ENCODE measurements at regions not wholly inside any gene's neighbourhood (a gene's known extent, or its start where the extent isn't known, plus 50 kb on each side); places are given as distances from the start of the nearest gene placed in this dataset.

DNA sequence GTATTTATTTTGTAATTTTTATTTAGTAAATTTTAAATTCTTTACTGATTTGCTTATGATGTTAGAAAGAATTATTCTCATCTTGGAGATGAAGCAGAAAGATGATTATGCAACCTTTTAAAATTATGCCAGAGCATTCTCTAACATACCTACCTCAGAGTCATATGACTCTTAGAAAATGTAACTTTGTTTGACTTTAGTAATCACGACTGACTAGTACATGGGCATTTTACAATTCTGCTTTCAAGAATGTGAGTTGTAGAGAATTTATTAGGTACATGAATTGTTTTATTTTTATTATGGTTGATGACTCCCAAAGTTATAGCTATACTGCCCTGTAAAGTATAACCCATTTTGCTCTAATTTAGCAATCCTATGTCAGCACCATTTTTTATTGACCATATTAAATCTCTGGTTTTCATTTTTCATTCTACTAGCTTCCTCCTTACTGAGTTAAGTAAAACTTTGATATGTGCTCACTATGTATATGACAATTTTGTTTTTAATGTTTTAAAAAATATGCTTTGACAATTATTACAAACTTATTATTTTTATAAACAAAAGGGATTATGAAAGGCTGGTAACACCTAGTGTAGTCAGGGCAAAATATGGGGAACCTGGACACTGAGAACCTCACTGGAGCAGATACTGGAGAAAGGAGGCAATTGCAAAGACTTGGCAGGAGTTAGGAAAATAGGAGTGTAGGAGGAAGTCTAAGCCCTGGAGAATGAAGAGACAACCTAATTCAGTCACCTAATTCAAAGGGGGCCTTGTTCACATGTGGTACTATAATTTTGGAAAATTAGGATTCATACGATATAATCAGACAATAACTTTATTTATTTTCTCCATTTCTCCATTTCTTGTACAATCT, 249.7 kb upstream of the DAB2 start:
- Histone ChIP-seq H3K4me3 (replicated peaks; ENCODE audit: low read depth, low read length) (no peak overlapping the region), H3K27me3 (replicated peaks; ENCODE audit: control insufficient read depth, insufficient read depth, low read length) (no peaks in the 10 kb centered on the region), H3K36me3 (ENCODE audit: control insufficient read depth, insufficient read depth, low read length) (no peaks in the 10 kb centered on the region)
- TF ChIP-seq, protein P1, sequence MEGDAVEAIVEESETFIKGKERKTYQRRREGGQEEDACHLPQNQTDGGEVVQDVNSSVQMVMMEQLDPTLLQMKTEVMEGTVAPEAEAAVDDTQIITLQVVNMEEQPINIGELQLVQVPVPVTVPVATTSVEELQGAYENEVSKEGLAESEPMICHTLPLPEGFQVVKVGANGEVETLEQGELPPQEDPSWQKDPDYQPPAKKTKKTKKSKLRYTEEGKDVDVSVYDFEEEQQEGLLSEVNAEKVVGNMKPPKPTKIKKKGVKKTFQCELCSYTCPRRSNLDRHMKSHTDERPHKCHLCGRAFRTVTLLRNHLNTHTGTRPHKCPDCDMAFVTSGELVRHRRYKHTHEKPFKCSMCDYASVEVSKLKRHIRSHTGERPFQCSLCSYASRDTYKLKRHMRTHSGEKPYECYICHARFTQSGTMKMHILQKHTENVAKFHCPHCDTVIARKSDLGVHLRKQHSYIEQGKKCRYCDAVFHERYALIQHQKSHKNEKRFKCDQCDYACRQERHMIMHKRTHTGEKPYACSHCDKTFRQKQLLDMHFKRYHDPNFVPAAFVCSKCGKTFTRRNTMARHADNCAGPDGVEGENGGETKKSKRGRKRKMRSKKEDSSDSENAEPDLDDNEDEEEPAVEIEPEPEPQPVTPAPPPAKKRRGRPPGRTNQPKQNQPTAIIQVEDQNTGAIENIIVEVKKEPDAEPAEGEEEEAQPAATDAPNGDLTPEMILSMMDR (IDR thresholded peaks at IDR 0.05; ENCODE audit: insufficient read depth, low read length, poor library complexity, severe bottlenecking), result no peak
- DNase-seq (ENCODE audit: extremely low read depth, insufficient read length), result no peak

GRCh38 chr5:39671561-39671961, 246.8 kb upstream of the DAB2 start:
- Histone ChIP-seq H3K27me3 (replicated peaks; ENCODE audit: control insufficient read depth, insufficient read depth, low read length) (no peaks in the 10 kb centered on the region), H3K4me3 (replicated peaks; ENCODE audit: low read depth, low read length) (no peak overlapping the region), H3K36me3 (ENCODE audit: control insufficient read depth, insufficient read depth, low read length) (no peaks in the 10 kb centered on the region)
- DNase-seq (ENCODE audit: extremely low read depth, insufficient read length), result no peak
- TF ChIP-seq, protein P1 (IDR thresholded peaks at IDR 0.05; ENCODE audit: insufficient read depth, low read length, poor library complexity, severe bottlenecking), result no peak

- Histone ChIP-seq H3K27me3 (replicated peaks; ENCODE audit: control insufficient read depth, insufficient read depth, low read length) (no peaks in the 10 kb centered on the region), H3K4me3 (replicated peaks; ENCODE audit: low read depth, low read length) (no peak overlapping the region), H3K36me3 (ENCODE audit: control insufficient read depth, insufficient read depth, low read length) (no peaks in the 10 kb centered on the region)
- DNase-seq (ENCODE audit: extremely low read depth, insufficient read length), result no peak
- TF ChIP-seq, protein P1 (IDR thresholded peaks at IDR 0.05; ENCODE audit: insufficient read depth, low read length, poor library complexity, severe bottlenecking), result no peak
Observed at GRCh38 chr5:39670955-39671354, 246.2 kb upstream of the DAB2 start.

DNA sequence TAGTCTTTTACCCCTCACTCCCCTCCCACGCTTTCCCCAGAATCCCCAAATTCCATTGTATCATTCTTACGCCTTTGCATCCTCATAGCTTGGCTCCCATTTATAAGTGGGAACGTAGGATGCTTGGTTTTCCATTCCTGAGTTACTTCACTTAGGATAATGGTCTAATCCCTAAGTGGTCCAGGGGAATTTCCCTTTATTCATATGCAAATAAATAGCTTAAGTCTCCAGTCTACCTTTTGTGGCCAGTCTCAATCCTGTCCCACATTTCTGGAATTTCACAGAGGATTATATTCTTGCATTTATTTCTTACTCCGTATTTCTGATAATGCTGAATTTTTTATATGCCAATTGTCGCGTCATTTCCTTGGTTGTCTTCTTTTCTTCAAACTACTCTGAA, 245.6 kb upstream of the DAB2 start:
- TF ChIP-seq, protein P1 (IDR thresholded peaks at IDR 0.05; ENCODE audit: insufficient read depth, low read length, poor library complexity, severe bottlenecking), result no peak
- H3K4me3 ChIP-seq (replicated peaks; ENCODE audit: low read depth, low read length), result no peak overlapping the region
- DNase-seq (ENCODE audit: extremely low read depth, insufficient read length), result no peak
- H3K36me3 ChIP-seq (ENCODE audit: control insufficient read depth, insufficient read depth, low read length), result no peaks in the 10 kb centered on the region
- H3K27me3 ChIP-seq (replicated peaks; ENCODE audit: control insufficient read depth, insufficient read depth, low read length), result no peaks in the 10 kb centered on the region

DNA sequence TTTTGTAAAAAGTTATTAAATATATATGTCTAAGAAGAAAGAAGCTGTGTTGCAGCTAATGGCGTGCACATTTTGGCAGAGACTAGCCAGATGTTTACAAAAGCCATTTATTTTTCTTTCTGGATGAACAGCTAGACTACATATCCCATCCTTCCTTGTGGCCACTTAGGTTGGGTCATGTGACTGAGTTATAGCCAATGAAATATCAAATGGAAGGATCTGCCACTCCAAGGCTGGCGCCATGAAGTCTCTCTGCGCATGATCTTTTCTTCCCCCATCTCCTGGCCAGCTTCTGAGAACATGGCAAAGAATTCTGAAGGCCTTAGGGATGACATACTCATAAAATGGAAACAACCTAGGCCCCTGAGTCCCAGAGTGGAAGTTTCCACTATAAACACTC, 244.2 kb upstream of the DAB2 start:
- Histone ChIP-seq H3K27me3 (replicated peaks; ENCODE audit: control insufficient read depth, insufficient read depth, low read length) (no peaks in the 10 kb centered on the region), H3K36me3 (ENCODE audit: control insufficient read depth, insufficient read depth, low read length) (no peaks in the 10 kb centered on the region), H3K4me3 (replicated peaks; ENCODE audit: low read depth, low read length) (no peak overlapping the region)
- no peak for DNase-seq (ENCODE audit: extremely low read depth, insufficient read length)
- TF ChIP-seq, protein P1 (IDR thresholded peaks at IDR 0.05; ENCODE audit: insufficient read depth, low read length, poor library complexity, severe bottlenecking), result no peak
